Adrenal gland (tissue), 5 donors: ENCODE measurements at regions not wholly inside any gene's neighbourhood (a gene's known extent, or its start where the extent isn't known, plus 50 kb on each side); places are given as distances from the start of the nearest gene placed in this dataset.

Experiments
- POLR2A ChIP-seq, 2 donors: fragments of 450-650 bp; IDR thresholded peaks; one replicate each; pipeline ENCODE4 v1.6.1; 2017; ENCODE audit warnings: antibody characterized with exemption in 2 of 2, mild to moderate bottlenecking in 2 of 2, moderate library complexity in 1 of 2
- TF ChIP-seq, protein P1 (sequence below), 6 experiments: fragments of 450-650 bp in 4 of 6; fragments of 200-600 bp in 2 of 6; sonication (generic) in 1 of 6; IDR thresholded peaks; 1 replicate in 5 of 6; 2 replicates in 1 of 6; pipeline versions ENCODE4 v1.5.1 to v1.8.0; 2016 to 2021; ENCODE audit warnings: antibody characterized with exemption in 6 of 6, mild to moderate bottlenecking in 2 of 6, moderate library complexity in 1 of 6
- donor health status: DM: no; HTN: no; CAD: no.

GRCh38 chr1:87673748-87674147, 345.1 kb downstream of the LMO4 start:
- TF ChIP-seq, protein P1, sequence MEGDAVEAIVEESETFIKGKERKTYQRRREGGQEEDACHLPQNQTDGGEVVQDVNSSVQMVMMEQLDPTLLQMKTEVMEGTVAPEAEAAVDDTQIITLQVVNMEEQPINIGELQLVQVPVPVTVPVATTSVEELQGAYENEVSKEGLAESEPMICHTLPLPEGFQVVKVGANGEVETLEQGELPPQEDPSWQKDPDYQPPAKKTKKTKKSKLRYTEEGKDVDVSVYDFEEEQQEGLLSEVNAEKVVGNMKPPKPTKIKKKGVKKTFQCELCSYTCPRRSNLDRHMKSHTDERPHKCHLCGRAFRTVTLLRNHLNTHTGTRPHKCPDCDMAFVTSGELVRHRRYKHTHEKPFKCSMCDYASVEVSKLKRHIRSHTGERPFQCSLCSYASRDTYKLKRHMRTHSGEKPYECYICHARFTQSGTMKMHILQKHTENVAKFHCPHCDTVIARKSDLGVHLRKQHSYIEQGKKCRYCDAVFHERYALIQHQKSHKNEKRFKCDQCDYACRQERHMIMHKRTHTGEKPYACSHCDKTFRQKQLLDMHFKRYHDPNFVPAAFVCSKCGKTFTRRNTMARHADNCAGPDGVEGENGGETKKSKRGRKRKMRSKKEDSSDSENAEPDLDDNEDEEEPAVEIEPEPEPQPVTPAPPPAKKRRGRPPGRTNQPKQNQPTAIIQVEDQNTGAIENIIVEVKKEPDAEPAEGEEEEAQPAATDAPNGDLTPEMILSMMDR (IDR thresholded peaks at IDR 0.05), result no peak
- TF ChIP-seq POLR2A (IDR thresholded peaks at IDR 0.05), result no peak
